K562 (cell line): ENCODE measurements at regions not wholly inside any gene's neighbourhood (a gene's known extent, or its start where the extent isn't known, plus 50 kb on each side); places are given as distances from the start of the nearest gene placed in this dataset.

ENCODE experiments used
- ATAC-seq: fragments of 200-7000 bp; cut with Tn5 transposase; 3 replicates; pipeline ENCODE4 v1.9.1; 2020; ENCODE audit warnings: moderate library complexity
- BruUV-seq: library from RNA; stranded (reverse); fragments of 400-500 nt; replicated peaks from 2 replicates; lab custom pipeline; 2021; lab: Mats Ljungman, UMichigan
- CTCF ChIA-PET: fragments of 300-600 bp; formaldehyde crosslinking; extraction: SDS; loops from one replicate; lab custom pipeline; 2021; ENCODE audit warnings: low intra/inter-chr PET ratio; lab: Yijun Ruan, JAX
- POLR2A ChIA-PET: fragments of 300-600, 350-650 bp; sonication (Branson Sonifier 250); formaldehyde crosslinking; extraction: SDS; loops from one replicate; lab custom pipeline; 2021; ENCODE audit warnings: antibody characterized with exemption, inconsistent platforms; lab: Yijun Ruan, JAX
- DNase-seq, 4 experiments: peaks; one replicate each; pipeline versions ENCODE4 v3.0.0 to v3.0.0-alpha.2; 2011 to 2018; ENCODE audit warnings: low spot score in 3 of 4, mixed read lengths in 3 of 4; ENCODE audit errors: extremely low read depth in 1 of 4
- FAIRE-seq: peaks from 2 replicates; lab custom pipeline; 2011; peaks lifted over from hg19 to GRCh38; lab: Jason Lieb, UNC
- H2AFZ ChIP-seq: 2 replicates; pipeline ENCODE4 v1.6.0; 2011; ENCODE audit warnings: low read depth, low read length, control low read depth, inconsistent platforms
- H3K27ac ChIP-seq: fragments of 200-600 bp; 3 replicates; pipeline ENCODE4 v1.8.0; 2011; ENCODE audit warnings: low read depth, mild to moderate bottlenecking, control low read depth, inconsistent platforms, low read length, moderate library complexity, mixed read lengths; ENCODE audit errors: extremely low read depth
- H3K27me3 ChIP-seq, 2 experiments: fragments of 300-600 bp in 1 of 2; 2 replicates in 1 of 2; 3 replicates in 1 of 2; pipeline versions ENCODE4 v1.6.0 to v1.8.0; 2011; ENCODE audit warnings: inconsistent platforms in 2 of 2, low read length in 2 of 2, mild to moderate bottlenecking in 1 of 2, mixed read lengths in 1 of 2, moderate library complexity in 1 of 2; ENCODE audit not compliant: control insufficient read depth in 2 of 2, insufficient read depth in 2 of 2
- H3K36me3 ChIP-seq: fragments of 300-600 bp; 3 replicates; pipeline ENCODE4 v1.8.0; 2011; ENCODE audit warnings: mild to moderate bottlenecking, low read length, inconsistent platforms; ENCODE audit not compliant: control insufficient read depth, insufficient read depth
- H3K4me1 ChIP-seq, 2 experiments: fragments of 200-600 bp in 1 of 2; replicated peaks in 1 of 2; 2 replicates in 1 of 2; 3 replicates in 1 of 2; pipeline versions ENCODE4 v1.5.1 to v1.8.0; 2011; ENCODE audit warnings: inconsistent platforms in 2 of 2, low read length in 2 of 2, mild to moderate bottlenecking in 1 of 2, mixed read lengths in 1 of 2, moderate library complexity in 1 of 2; ENCODE audit not compliant: control insufficient read depth in 2 of 2, insufficient read depth in 2 of 2
- H3K4me2 ChIP-seq: 2 replicates; pipeline ENCODE4 v1.6.1; 2011; ENCODE audit warnings: low read length, control low read depth, inconsistent platforms, mixed read lengths; ENCODE audit not compliant: insufficient read depth
- H3K4me3 ChIP-seq: fragments of 200-600 bp; sonication (generic), shearing (Covaris generic); 2 replicates; pipeline ENCODE4 v1.5.1; 2016; ENCODE audit warnings: control low read depth, inconsistent platforms
- H3K79me2 ChIP-seq: fragments of 200-600 bp; 3 replicates; pipeline ENCODE4 v1.8.0; 2011; ENCODE audit warnings: low read length, inconsistent platforms; ENCODE audit not compliant: control insufficient read depth, insufficient read depth
- H3K9ac ChIP-seq, 2 experiments: 2 replicates each; pipeline versions ENCODE4 v1.6.0 to v1.6.1; 2011; ENCODE audit warnings: low read depth in 2 of 2, low read length in 2 of 2, control low read depth in 1 of 2, inconsistent platforms in 1 of 2, mild to moderate bottlenecking in 1 of 2, mixed read lengths in 1 of 2; ENCODE audit not compliant: insufficient read depth in 1 of 2
- H3K9me1 ChIP-seq: one replicate; pipeline ENCODE4 v1.6.0; 2011; ENCODE audit warnings: inconsistent platforms, mild to moderate bottlenecking, low read length, moderate library complexity; ENCODE audit not compliant: control insufficient read depth, insufficient read depth
- H3K9me3 ChIP-seq: replicated peaks from 2 replicates; pipeline ENCODE4 v1.5.1; 2011; ENCODE audit warnings: low read depth, low read length, inconsistent platforms; ENCODE audit not compliant: control insufficient read depth, insufficient read depth
- H4K20me1 ChIP-seq: replicated peaks from 2 replicates; pipeline ENCODE4 v1.6.1; 2011; ENCODE audit warnings: low read length, inconsistent platforms, mixed read lengths; ENCODE audit not compliant: control insufficient read depth, insufficient read depth
- FOXK1 ChIP-seq: sonication (generic); formaldehyde crosslinking; IDR thresholded peaks from 2 replicates; pipeline ENCODE4 v1.8.0; 2022; ENCODE audit warnings: missing genetic modification reagents, mild to moderate bottlenecking, borderline replicate concordance
- HDAC1 ChIP-seq, 2 experiments: fragments of 450-650 bp; IDR thresholded peaks; 2 replicates each; pipeline ENCODE4 v1.6.1; 2016 to 2017; ENCODE audit warnings: inconsistent platforms in 1 of 2, mild to moderate bottlenecking in 1 of 2, moderate library complexity in 1 of 2
- NKRF ChIP-seq: fragments of 450-650 bp; IDR thresholded peaks from 2 replicates; pipeline ENCODE4 v1.6.1; 2016; ENCODE audit warnings: borderline replicate concordance
- PRMT5 ChIP-seq: sonication (generic); formaldehyde crosslinking; IDR thresholded peaks from 2 replicates; pipeline ENCODE4 v1.5.0; 2020; ENCODE audit warnings: missing genetic modification reagents
- PYGO2 ChIP-seq: fragments of 450-650 bp; IDR thresholded peaks from 2 replicates; pipeline ENCODE4 v1.6.1; 2016; ENCODE audit warnings: mild to moderate bottlenecking, missing genetic modification characterization, moderate library complexity, missing compliant biosample characterization
- SMAD3 ChIP-seq: fragments of 450-650 bp; formaldehyde crosslinking; conservative IDR thresholded peaks from 2 replicates; pipeline ENCODE4 v1.4.0; 2020; ENCODE audit warnings: mild to moderate bottlenecking
- SNRNP70 ChIP-seq: fragments of 200-400 bp; formaldehyde crosslinking; optimal IDR thresholded peaks from 2 replicates; pipeline ENCODE3; 2017; ENCODE audit warnings: low read depth, low read length
- SRSF3 ChIP-seq: fragments of 200-400 bp; formaldehyde crosslinking; IDR thresholded peaks from 2 replicates; pipeline ENCODE4 v1.6.1; 2016; ENCODE audit warnings: mild to moderate bottlenecking, low read length, moderate library complexity; ENCODE audit not compliant: insufficient read depth
- SRSF7 ChIP-seq: fragments of 200-400 bp; formaldehyde crosslinking; optimal IDR thresholded peaks from 2 replicates; pipeline ENCODE3; 2017; ENCODE audit warnings: mild to moderate bottlenecking, low read depth, low read length
- TCF7L2 ChIP-seq: fragments of 150-350 bp; IDR thresholded peaks from 2 replicates; pipeline ENCODE4 v1.6.1; 2016; ENCODE audit warnings: low read depth, mild to moderate bottlenecking, low read length, moderate library complexity
- ZNF121 ChIP-seq: sonication (generic); formaldehyde crosslinking; conservative IDR thresholded peaks from 2 replicates; pipeline ENCODE4 v1.8.0; 2022; ENCODE audit warnings: missing genetic modification reagents
- ZNF280B ChIP-seq: fragments of 250-450 bp; sonication (Bioruptor Pico); IDR thresholded peaks from 2 replicates; pipeline ENCODE4 v1.5.1; 2021; ENCODE audit warnings: mild to moderate bottlenecking
- WGBS: fragments of 100-300 bp; shearing (Covaris generic); methylation state at CpG from one replicate; pipeline ENCODE4 v1.1.6; 2016; ENCODE audit warnings: low coverage, mixed read lengths; ENCODE audit not compliant: insufficient coverage; ENCODE audit errors: missing lambda C conversion rate; 5-methylcytosine and 5-hydroxymethylcytosine counted together
- in situ Hi-C: fragments of 300-500 bp; cut with MboI; formaldehyde crosslinking; loops from 4 replicates; pipeline ENCODE4 v1.15.0; 2018; ENCODE audit warnings: inconsistent platforms, mixed read lengths
- intact Hi-C: fragments of 100-400 bp; cut with micrococcal nuclease; formaldehyde crosslinking; loops from 2 replicates; pipeline ENCODE4 v1.14.2; 2022
- TF ChIP-seq, protein P1 (sequence below): fragments of 450-650 bp; formaldehyde crosslinking; IDR thresholded peaks from 2 replicates; pipeline ENCODE4 v1.4.0; 2022; ENCODE audit warnings: missing genetic modification characterization

GRCh38 chr12:91278126-91278525 lies 95.5 kb upstream of the DCN start (continued):
- no peak for TF ChIP-seq NKRF
- TF ChIP-seq PYGO2 (tag) = no peak
- no peak for TF ChIP-seq TCF7L2
- TF ChIP-seq FOXK1 = no peak
- TF ChIP-seq, all 486 proteins: peak for 0

- Histone ChIP-seq H3K79me2 (no peaks in the 10 kb centered on the region), H3K4me1 (no peaks in the 10 kb centered on the region), H4K20me1 (no peaks in the 10 kb centered on the region), H3K4me2 (no peak overlapping the region), H3K9me3 (no peaks in the 10 kb centered on the region), H3K9ac (no peak overlapping the region), H3K9me1 (no peaks in the 10 kb centered on the region), H3K36me3 (no peaks in the 10 kb centered on the region), H3K27me3 (no peaks in the 10 kb centered on the region), H2AFZ (no peak overlapping the region), H3K4me3 (no peak overlapping the region), H3K27ac (no peak overlapping the region)
- ATAC-seq (no peak), FAIRE-seq (no peak), DNase-seq (no peak)
- in situ Hi-C loops (no loop called here), intact Hi-C loops (no loop called here)
- 34% methylated on average over 2 of the region's 2 CpGs for WGBS
- POLR2A ChIA-PET = interaction anchor here (0.6 to 1.0 kb wide), 2 partner anchors 8 to 11 kb away, joined by 4 read pairs; no protein-coding TSS in a partner anchor
- CTCF ChIA-PET = no interaction called here
- TF ChIP-seq SRSF7 = no peak
- no peak for TF ChIP-seq ZNF121 (CRISPR knock-in tag)
- TF ChIP-seq HDAC1 (IDR thresholded peaks at IDR 0.05) = no peak
- no peak for TF ChIP-seq PRMT5 (CRISPR knock-in tag)
- no peak for TF ChIP-seq SMAD3
- no peak for TF ChIP-seq ZNF280B
- TF ChIP-seq SNRNP70 = no peak
- TF ChIP-seq, protein P1, sequence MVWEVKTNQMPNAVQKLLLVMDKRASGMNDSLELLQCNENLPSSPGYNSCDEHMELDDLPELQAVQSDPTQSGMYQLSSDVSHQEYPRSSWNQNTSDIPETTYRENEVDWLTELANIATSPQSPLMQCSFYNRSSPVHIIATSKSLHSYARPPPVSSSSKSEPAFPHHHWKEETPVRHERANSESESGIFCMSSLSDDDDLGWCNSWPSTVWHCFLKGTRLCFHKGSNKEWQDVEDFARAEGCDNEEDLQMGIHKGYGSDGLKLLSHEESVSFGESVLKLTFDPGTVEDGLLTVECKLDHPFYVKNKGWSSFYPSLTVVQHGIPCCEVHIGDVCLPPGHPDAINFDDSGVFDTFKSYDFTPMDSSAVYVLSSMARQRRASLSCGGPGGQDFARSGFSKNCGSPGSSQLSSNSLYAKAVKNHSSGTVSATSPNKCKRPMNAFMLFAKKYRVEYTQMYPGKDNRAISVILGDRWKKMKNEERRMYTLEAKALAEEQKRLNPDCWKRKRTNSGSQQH (CRISPR knock-in tag) = no peak
- TF ChIP-seq SRSF3 = no peak
- BruUV-seq = no TSS peak
Observed at GRCh38 chr12:91276509-91276908, 93.9 kb upstream of the DCN start.
